MCF 10A (cell line): ENCODE measurements at regions not wholly inside any gene's neighbourhood (a gene's known extent, or its start where the extent isn't known, plus 50 kb on each side); places are given as distances from the start of the nearest gene placed in this dataset.

Experiments
- BruUV-seq: library from RNA; stranded (reverse); fragments of 400-500 nt; replicated peaks from 2 replicates; lab custom pipeline; 2021; lab: Mats Ljungman, UMichigan
- CTCF ChIA-PET: fragments of 300-600 bp; sonication (Branson Sonifier 250); formaldehyde crosslinking; extraction: SDS; loops from one replicate; lab custom pipeline; 2021; ENCODE audit warnings: antibody characterized with exemption, inconsistent platforms; lab: Yijun Ruan, JAX
- POLR2A ChIA-PET: fragments of 300-600, 350-650 bp; sonication (Branson Sonifier 250); formaldehyde crosslinking; extraction: SDS; loops from one replicate; lab custom pipeline; 2020; ENCODE audit warnings: antibody characterized with exemption, inconsistent platforms; lab: Yijun Ruan, JAX
- DNase-seq: peaks from one replicate; pipeline ENCODE4 v3.0.0-alpha.2; 2018; ENCODE audit not compliant: unreplicated experiment
- H3K27ac Mint-ChIP-seq: one replicate; pipeline ENCODE4 v1.8.0; 2022; ENCODE audit warnings: mild to moderate bottlenecking, low read depth, mixed read lengths; ENCODE audit not compliant: unreplicated experiment
- H3K27me3 Mint-ChIP-seq: one replicate; pipeline ENCODE4 v1.8.0; 2022; ENCODE audit warnings: mixed read lengths; ENCODE audit not compliant: insufficient read depth, unreplicated experiment
- H3K36me3 Mint-ChIP-seq: one replicate; pipeline ENCODE4 v1.8.0; 2022; ENCODE audit warnings: mild to moderate bottlenecking, moderate library complexity, mixed read lengths; ENCODE audit not compliant: insufficient read depth, unreplicated experiment
- H3K4me1 Mint-ChIP-seq: one replicate; pipeline ENCODE4 v1.8.0; 2022; ENCODE audit warnings: mixed read lengths; ENCODE audit not compliant: insufficient read depth, unreplicated experiment
- H3K4me3 Mint-ChIP-seq: one replicate; pipeline ENCODE4 v1.8.0; 2022; ENCODE audit warnings: mild to moderate bottlenecking, moderate library complexity, mixed read lengths; ENCODE audit not compliant: unreplicated experiment
- H3K9me3 Mint-ChIP-seq: one replicate; pipeline ENCODE4 v1.8.0; 2022; ENCODE audit warnings: mixed read lengths; ENCODE audit not compliant: unreplicated experiment
- intact Hi-C: fragments of 100-400 bp; cut with micrococcal nuclease; formaldehyde crosslinking; loops from 2 replicates; pipeline ENCODE4 v1.14.1; 2022
- TF ChIP-seq, protein P1 (sequence below): fragments of 200-600 bp; IDR thresholded peaks from one replicate; pipeline ENCODE4 v1.8.0; 2022; ENCODE audit warnings: antibody characterized with exemption, mild to moderate bottlenecking; ENCODE audit not compliant: unreplicated experiment

DNA sequence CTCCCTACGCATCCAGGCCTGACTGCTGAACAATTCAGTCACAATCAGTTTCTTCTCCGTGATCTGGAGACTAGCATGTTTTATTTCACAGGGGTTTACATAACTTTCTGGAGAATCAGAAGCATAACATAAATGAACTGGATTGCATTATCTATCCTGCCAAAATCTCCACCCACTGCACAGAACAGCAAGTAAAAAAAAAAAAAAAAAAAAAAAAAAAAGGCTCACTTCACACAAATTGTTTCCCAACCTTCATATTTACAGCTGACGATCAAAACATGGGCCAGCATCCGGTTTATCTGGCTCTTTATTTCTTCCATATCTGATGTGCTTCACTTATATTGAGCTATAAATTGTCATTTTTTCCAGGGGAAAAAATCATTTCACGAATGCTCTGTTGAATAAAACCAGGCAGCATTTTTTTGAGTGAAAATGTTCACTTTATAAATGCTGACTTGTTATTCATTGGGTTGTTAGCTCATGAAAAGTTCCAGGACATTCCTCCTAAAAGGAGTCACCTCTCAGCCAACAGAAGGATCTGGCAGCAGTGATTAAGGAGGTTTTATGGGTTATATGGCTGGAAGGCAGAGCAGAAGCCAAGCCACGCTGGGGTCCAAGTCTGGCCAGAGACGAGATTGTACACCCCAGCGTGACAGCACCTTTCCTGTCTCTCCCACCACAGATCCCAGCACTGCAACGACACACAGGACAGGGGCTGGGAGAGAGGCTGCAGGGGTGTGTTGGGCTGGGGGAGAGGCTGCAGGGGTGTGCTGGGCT, 51.2 kb upstream of the GLI2 start:
- ChIA-PET CTCF (interaction anchor here (0.6 to 26.2 kb wide), 9 partner anchors 9 to 1345 kb away, joined by 3 to 541 read pairs (median 5); no protein-coding TSS in a partner anchor), POLR2A (interaction anchor here (0.6 to 1.2 kb wide), 6 partner anchors 10 to 398 kb away, joined by 3 to 4 read pairs (median 3); no protein-coding TSS in a partner anchor)
- Mint-ChIP-seq H3K4me3 (no peak overlapping the region), H3K9me3 (no peaks in the 10 kb centered on the region), H3K4me1 (peaks cover 10% of the 10 kb centered on the region), H3K27ac (no peak overlapping the region), H3K27me3 (peaks cover 10% of the 10 kb centered on the region), H3K36me3 (no peaks in the 10 kb centered on the region)
- intact Hi-C loops = loop anchor here (5.0 kb wide), 2 partner anchors 447 to 572 kb away; no protein-coding TSS in a partner anchor
- BruUV-seq = no TSS peak
- TF ChIP-seq, protein P1, sequence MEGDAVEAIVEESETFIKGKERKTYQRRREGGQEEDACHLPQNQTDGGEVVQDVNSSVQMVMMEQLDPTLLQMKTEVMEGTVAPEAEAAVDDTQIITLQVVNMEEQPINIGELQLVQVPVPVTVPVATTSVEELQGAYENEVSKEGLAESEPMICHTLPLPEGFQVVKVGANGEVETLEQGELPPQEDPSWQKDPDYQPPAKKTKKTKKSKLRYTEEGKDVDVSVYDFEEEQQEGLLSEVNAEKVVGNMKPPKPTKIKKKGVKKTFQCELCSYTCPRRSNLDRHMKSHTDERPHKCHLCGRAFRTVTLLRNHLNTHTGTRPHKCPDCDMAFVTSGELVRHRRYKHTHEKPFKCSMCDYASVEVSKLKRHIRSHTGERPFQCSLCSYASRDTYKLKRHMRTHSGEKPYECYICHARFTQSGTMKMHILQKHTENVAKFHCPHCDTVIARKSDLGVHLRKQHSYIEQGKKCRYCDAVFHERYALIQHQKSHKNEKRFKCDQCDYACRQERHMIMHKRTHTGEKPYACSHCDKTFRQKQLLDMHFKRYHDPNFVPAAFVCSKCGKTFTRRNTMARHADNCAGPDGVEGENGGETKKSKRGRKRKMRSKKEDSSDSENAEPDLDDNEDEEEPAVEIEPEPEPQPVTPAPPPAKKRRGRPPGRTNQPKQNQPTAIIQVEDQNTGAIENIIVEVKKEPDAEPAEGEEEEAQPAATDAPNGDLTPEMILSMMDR = no peak
- DNase-seq = no peak

DNA sequence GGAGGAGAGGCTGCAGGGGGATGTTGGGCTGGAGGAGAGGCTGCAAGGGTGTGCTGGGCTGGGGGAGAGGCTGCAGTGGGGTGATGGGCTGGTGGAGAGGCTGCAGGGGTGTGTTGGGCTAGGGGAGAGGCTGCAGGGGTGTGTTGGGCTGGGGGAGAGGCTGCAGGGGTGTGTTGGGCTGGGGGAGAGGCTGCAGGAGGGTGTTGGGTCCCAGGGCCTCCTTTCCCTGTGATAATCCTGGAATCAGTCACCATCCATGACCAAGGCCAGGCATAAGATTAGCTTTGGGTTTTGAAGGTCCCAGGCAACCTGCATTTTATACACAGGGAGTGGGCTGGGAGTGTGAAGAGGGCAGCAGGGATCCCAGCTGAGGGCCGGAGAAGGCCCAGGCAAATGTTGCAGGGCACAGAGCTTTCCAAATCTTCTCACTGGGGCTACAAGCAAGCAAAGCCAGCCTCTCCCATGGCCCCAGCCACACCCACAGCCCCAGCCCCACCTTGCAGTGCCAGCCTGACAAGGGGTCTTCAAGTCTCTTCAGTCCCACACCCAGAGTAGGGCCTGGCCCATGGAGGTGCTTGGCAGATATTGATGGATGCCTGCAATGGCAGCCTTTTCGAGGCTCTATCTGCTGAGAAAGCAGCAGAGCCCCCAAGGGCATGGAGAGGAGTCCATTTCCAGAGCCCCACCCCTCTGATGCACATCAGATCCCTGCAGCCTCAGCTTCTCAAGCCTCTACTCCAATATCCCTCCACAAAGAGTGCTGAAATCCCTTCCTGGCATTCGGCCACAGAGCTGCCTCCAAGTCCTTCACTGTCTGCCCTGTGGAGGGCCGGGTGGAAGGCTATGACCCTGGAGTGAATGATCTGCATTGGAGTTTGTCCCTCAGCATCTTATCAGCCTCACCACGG, 50.3 kb upstream of the GLI2 start:
- Mint-ChIP-seq H3K4me1 (peaks cover 10% of the 10 kb centered on the region), H3K27me3 (peaks cover 18% of the 10 kb centered on the region), H3K4me3 (no peak overlapping the region), H3K27ac (no peak overlapping the region), H3K9me3 (no peaks in the 10 kb centered on the region), H3K36me3 (no peaks in the 10 kb centered on the region)
- TF ChIP-seq, protein P1 = no peak
- intact Hi-C loops = no loop called here
- POLR2A ChIA-PET = interaction anchor here (0.6 to 1.2 kb wide), 5 partner anchors 10 to 416 kb away, joined by 3 read pairs; no protein-coding TSS in a partner anchor
- no peak for DNase-seq
- CTCF ChIA-PET = interaction anchor here (0.6 to 26.2 kb wide), 4 partner anchors 372 to 1344 kb away, joined by 4 to 541 read pairs (median 6); no protein-coding TSS in a partner anchor
- BruUV-seq = no TSS peak
